HL-60 (cell line): ENCODE measurements at regions not wholly inside any gene's neighbourhood (a gene's known extent, or its start where the extent isn't known, plus 50 kb on each side); places are given as distances from the start of the nearest gene placed in this dataset.

Experiments
- GABPA ChIP-seq: IDR thresholded peaks from 2 replicates; pipeline ENCODE4 v1.6.1; 2012; ENCODE audit warnings: low read depth
- POLR2AphosphoS5 ChIP-seq: IDR thresholded peaks from 2 replicates; pipeline ENCODE4 v1.6.1; 2012; ENCODE audit warnings: low read depth
- TF ChIP-seq, protein P1 (sequence below): IDR thresholded peaks from one replicate; pipeline ENCODE4 v1.5.1; 2011; ENCODE audit warnings: low read length, control low read depth, inconsistent platforms; ENCODE audit not compliant: insufficient read depth

DNA sequence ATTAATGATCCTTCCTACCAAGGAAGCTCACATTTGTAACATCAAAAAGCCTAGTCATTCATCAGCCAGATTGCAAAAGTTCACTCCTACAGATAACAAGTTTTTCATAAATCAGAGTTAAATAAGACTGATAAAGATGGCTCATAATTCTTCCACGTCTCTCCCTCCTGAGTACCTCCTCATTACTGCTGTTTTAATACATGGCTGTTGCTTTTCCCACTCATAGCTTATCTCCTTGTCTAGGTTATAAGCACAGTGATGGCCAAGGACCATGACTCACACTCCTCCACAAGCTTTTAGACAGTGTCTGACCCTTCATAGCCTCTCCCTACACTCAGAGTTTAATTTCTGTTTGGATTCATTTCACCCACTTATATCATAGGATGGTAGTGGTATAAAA is 100.9 kb upstream of the MON1B start:
- TF ChIP-seq, protein P1, sequence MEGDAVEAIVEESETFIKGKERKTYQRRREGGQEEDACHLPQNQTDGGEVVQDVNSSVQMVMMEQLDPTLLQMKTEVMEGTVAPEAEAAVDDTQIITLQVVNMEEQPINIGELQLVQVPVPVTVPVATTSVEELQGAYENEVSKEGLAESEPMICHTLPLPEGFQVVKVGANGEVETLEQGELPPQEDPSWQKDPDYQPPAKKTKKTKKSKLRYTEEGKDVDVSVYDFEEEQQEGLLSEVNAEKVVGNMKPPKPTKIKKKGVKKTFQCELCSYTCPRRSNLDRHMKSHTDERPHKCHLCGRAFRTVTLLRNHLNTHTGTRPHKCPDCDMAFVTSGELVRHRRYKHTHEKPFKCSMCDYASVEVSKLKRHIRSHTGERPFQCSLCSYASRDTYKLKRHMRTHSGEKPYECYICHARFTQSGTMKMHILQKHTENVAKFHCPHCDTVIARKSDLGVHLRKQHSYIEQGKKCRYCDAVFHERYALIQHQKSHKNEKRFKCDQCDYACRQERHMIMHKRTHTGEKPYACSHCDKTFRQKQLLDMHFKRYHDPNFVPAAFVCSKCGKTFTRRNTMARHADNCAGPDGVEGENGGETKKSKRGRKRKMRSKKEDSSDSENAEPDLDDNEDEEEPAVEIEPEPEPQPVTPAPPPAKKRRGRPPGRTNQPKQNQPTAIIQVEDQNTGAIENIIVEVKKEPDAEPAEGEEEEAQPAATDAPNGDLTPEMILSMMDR, result no peak
- no peak for TF ChIP-seq GABPA
- no peak for TF ChIP-seq POLR2AphosphoS5
